SU-DHL-6 (cell line): ENCODE measurements at regions not wholly inside any gene's neighbourhood (a gene's known extent, or its start where the extent isn't known, plus 50 kb on each side); places are given as distances from the start of the nearest gene placed in this dataset.

ENCODE experiments used
- H2AFZ ChIP-seq: fragments of 200-600 bp; sonication (generic); 2 replicates; pipeline ENCODE4 v1.6.1; 2014; ENCODE audit warnings: low read depth, mild to moderate bottlenecking, moderate library complexity, mixed read lengths, antibody characterized with exemption, low read length; ENCODE audit not compliant: severe bottlenecking
- H3F3A ChIP-seq: fragments of 200-600 bp; shearing (Covaris generic); 2 replicates; pipeline ENCODE4 v1.6.0; 2016; ENCODE audit warnings: antibody characterized with exemption, mild to moderate bottlenecking; ENCODE audit not compliant: insufficient read depth
- H3K27ac ChIP-seq: fragments of 200-600 bp; sonication (generic); 2 replicates; pipeline ENCODE4 v1.5.1; 2016; ENCODE audit warnings: low read depth, mild to moderate bottlenecking, low read length, moderate library complexity, mixed read lengths
- H3K27me3 ChIP-seq: fragments of 200-600 bp; sonication (generic), shearing (Covaris generic); 2 replicates; pipeline ENCODE4 v1.6.0; 2014; ENCODE audit warnings: mild to moderate bottlenecking, low read length
- H3K36me3 ChIP-seq: fragments of 200-600 bp; sonication (generic); 2 replicates; pipeline ENCODE4 v1.6.1; 2014; ENCODE audit warnings: mild to moderate bottlenecking, low read length, mixed read lengths
- H3K4me2 ChIP-seq: fragments of 300-600, 200-600 bp; shearing (Covaris generic), sonication (generic); 2 replicates; pipeline ENCODE4 v1.6.0; 2014; ENCODE audit warnings: low read length, low read depth, mild to moderate bottlenecking; ENCODE audit not compliant: poor library complexity, severe bottlenecking
- H3K4me3 ChIP-seq: fragments of 200-600 bp; sonication (generic); 2 replicates; pipeline ENCODE4 v1.5.1; 2014; ENCODE audit warnings: antibody characterized with exemption, low read length, mild to moderate bottlenecking, mixed read lengths; ENCODE audit not compliant: insufficient read depth, poor library complexity, severe bottlenecking
- H3K79me2 ChIP-seq: fragments of 200-600 bp; sonication (generic); 2 replicates; pipeline ENCODE4 v1.6.1; 2014; ENCODE audit warnings: mild to moderate bottlenecking, low read length, moderate library complexity; ENCODE audit not compliant: insufficient read depth
- H3K9ac ChIP-seq: fragments of 200-600 bp; sonication (generic); 2 replicates; pipeline ENCODE4 v1.7.0; 2014; ENCODE audit warnings: mild to moderate bottlenecking, low read length
- H3K9me2 ChIP-seq: fragments of 200-600 bp; sonication (generic); replicated peaks from 2 replicates; pipeline ENCODE4 v1.6.1; 2014; ENCODE audit warnings: low read length; ENCODE audit not compliant: insufficient read depth
- H3K9me3 ChIP-seq: fragments of 200-600 bp; sonication (generic); 2 replicates; pipeline ENCODE4 v1.6.1; 2014; ENCODE audit warnings: low read length, mixed read lengths; ENCODE audit not compliant: insufficient read depth
- H4K20me1 ChIP-seq: fragments of 200-600 bp; sonication (generic); 2 replicates; pipeline ENCODE4 v1.6.1; 2014; ENCODE audit warnings: low read depth, mild to moderate bottlenecking, antibody characterized with exemption, low read length, moderate library complexity, mixed read lengths
- EZH2phosphoT487 ChIP-seq: fragments of 200-600 bp; sonication (generic), shearing (Covaris generic); conservative IDR thresholded peaks from 2 replicates; pipeline ENCODE4 v1.6.1; 2018; ENCODE audit warnings: mild to moderate bottlenecking, antibody characterized with exemption, low read length, moderate library complexity, mixed read lengths
- TF ChIP-seq, protein P1 (sequence below): fragments of 200-600 bp; sonication (generic); IDR thresholded peaks from one replicate; pipeline ENCODE4 v1.5.1; 2017; ENCODE audit warnings: antibody characterized with exemption, mild to moderate bottlenecking, low read length, moderate library complexity; ENCODE audit not compliant: insufficient read depth, poor library complexity, severe bottlenecking

GRCh38 chr12:131555197-131555846 is 155.6 kb upstream of the SFSWAP start:
- no peaks in the 10 kb centered on the region for H3K9me2 ChIP-seq
- H3K9me3 ChIP-seq = no peaks in the 10 kb centered on the region
- no peaks in the 10 kb centered on the region for H3K36me3 ChIP-seq
- no peak for TF ChIP-seq EZH2phosphoT487
- TF ChIP-seq, protein P1, sequence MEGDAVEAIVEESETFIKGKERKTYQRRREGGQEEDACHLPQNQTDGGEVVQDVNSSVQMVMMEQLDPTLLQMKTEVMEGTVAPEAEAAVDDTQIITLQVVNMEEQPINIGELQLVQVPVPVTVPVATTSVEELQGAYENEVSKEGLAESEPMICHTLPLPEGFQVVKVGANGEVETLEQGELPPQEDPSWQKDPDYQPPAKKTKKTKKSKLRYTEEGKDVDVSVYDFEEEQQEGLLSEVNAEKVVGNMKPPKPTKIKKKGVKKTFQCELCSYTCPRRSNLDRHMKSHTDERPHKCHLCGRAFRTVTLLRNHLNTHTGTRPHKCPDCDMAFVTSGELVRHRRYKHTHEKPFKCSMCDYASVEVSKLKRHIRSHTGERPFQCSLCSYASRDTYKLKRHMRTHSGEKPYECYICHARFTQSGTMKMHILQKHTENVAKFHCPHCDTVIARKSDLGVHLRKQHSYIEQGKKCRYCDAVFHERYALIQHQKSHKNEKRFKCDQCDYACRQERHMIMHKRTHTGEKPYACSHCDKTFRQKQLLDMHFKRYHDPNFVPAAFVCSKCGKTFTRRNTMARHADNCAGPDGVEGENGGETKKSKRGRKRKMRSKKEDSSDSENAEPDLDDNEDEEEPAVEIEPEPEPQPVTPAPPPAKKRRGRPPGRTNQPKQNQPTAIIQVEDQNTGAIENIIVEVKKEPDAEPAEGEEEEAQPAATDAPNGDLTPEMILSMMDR = no peak
- H3K4me2 ChIP-seq = no peak overlapping the region
- H3K27ac ChIP-seq = no peak overlapping the region
- H3K79me2 ChIP-seq = no peaks in the 10 kb centered on the region
- no peaks in the 10 kb centered on the region for H4K20me1 ChIP-seq
- H3F3A ChIP-seq = no peaks in the 10 kb centered on the region
- H3K9ac ChIP-seq = no peak overlapping the region
- H3K4me3 ChIP-seq = no peak overlapping the region
- H2AFZ ChIP-seq = no peak overlapping the region
- H3K27me3 ChIP-seq = no peaks in the 10 kb centered on the region

DNA sequence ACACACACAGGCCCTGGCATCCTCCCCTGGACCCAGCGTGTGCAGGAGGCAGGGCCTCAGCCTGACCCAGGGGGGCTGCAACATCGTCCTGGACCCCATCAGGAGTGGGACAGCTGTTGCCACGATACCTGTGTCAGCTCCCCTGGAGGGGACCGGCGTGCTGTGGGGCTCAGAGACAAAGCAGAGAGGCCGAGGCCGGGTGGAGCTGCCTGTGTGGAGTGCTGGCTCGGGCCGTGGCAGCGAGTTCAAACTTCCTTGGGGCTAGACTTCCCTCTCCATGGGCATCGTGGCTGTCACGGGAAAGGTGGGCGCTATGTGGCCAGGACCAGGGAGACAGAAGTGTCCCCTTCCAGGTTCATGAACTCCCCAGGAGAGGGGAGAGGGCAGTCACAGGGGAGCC is 155.0 kb upstream of the SFSWAP start:
- no peak overlapping the region for H3K4me3 ChIP-seq
- H3K79me2 ChIP-seq = no peaks in the 10 kb centered on the region
- no peak overlapping the region for H2AFZ ChIP-seq
- TF ChIP-seq EZH2phosphoT487 = no peak
- TF ChIP-seq, protein P1 = no peak
- H3K9ac ChIP-seq = no peak overlapping the region
- H3K27ac ChIP-seq = no peak overlapping the region
- H3K36me3 ChIP-seq = no peaks in the 10 kb centered on the region
- H3F3A ChIP-seq = no peaks in the 10 kb centered on the region
- H3K9me3 ChIP-seq = no peaks in the 10 kb centered on the region
- H3K27me3 ChIP-seq = no peaks in the 10 kb centered on the region
- no peaks in the 10 kb centered on the region for H3K9me2 ChIP-seq
- no peak overlapping the region for H3K4me2 ChIP-seq
- no peaks in the 10 kb centered on the region for H4K20me1 ChIP-seq

DNA sequence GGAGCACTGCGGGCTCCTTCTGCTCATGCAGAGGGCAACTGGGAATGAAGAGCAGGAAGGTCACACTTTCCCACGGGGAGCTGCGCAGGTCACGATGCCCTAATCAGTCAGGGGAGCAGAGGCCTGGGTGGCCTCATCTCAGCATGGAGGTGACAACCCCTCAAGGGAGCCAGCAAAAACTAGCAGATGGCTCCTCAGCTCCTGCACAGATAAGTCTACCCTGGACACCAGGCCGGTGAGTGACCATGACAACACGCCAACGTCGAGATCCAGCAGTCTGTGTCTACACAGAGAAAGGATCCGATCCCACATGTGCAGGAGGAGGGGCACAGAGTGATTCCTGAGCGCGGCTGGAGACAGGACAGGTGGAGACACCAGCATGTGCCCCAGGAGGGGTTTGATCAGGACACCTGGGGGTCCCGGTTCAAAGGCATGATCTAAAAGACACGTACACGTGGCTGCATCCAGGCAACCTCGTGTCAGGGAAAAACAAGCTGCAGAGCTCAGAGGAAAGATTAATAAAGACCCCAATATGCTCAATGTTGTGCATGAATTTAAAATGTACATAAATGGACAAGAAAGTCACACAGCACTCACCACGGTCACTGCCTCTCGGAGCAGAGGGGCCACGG is 153.7 kb upstream of the SFSWAP start:
- Histone ChIP-seq H2AFZ (no peak overlapping the region), H4K20me1 (no peaks in the 10 kb centered on the region), H3K4me3 (no peak overlapping the region), H3K36me3 (no peaks in the 10 kb centered on the region), H3K27ac (no peak overlapping the region), H3K9me2 (no peaks in the 10 kb centered on the region), H3K9ac (no peak overlapping the region), H3F3A (no peaks in the 10 kb centered on the region), H3K4me2 (no peak overlapping the region), H3K79me2 (no peaks in the 10 kb centered on the region), H3K9me3 (no peaks in the 10 kb centered on the region), H3K27me3 (no peaks in the 10 kb centered on the region)
- TF ChIP-seq, protein P1 = no peak
- TF ChIP-seq EZH2phosphoT487 = no peak
